ENCODE measurements at regions not wholly inside any gene's neighbourhood (a gene's known extent, or its start where the extent isn't known, plus 50 kb on each side); places are given as distances from the start of the nearest gene placed in this dataset.

DNA sequence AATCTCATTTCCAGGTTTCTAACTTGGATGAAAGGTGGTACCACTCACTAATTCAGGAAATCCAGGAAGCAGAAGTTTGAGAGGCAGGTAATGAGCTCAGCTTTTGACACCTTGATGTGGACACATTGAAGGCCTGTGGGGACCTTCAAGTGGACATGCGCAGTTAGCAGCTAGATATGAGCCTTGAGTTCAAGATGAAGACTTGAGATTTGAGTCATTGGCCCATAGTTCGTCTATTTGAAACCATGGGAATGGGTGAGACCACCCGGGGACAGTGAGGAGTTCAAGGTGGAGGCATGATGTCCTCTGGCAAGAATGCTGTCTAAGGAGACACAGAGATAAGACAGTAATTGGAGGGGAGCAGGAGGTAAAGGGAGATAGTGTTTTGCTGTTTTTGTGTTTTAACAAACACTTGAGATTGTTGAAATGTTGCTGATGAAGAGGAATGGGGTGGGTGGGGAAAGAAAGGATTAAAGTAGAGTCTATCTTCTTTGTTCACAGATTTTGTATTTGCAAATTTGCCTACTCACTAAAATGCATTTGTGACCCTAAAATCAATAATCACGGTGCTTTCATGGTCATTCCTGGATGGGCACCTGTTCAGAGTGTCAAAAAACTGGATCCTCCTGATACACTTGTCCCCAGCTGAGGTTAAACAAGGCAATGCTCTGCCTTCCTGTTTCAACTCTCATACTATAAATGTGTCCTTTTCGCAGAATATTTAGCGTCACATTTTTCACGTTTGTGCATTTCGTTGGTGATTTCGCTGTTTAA, 69.5 kb upstream of the PLXNC1 start:
- no TSS peak for BruUV-seq (replicated peaks)
- DNase-seq (ENCODE audit: unreplicated experiment): no peak
- Mint-ChIP-seq H3K27ac (ENCODE audit: low read depth, unreplicated experiment) (peak overlapping the region; percentile 11), H3K27me3 (ENCODE audit: insufficient read depth, unreplicated experiment) (no peaks in the 10 kb centered on the region), H3K4me1 (ENCODE audit: insufficient read depth, unreplicated experiment) (peaks cover 23% of the 10 kb centered on the region), H3K9me3 (ENCODE audit: unreplicated experiment) (peaks cover 7% of the 10 kb centered on the region), H3K4me3 (ENCODE audit: unreplicated experiment) (no peak overlapping the region), H3K36me3 (ENCODE audit: insufficient read depth, unreplicated experiment) (no peaks in the 10 kb centered on the region)
- ChIA-PET CTCF (interaction anchor here (0.7 to 5.4 kb wide), 4 partner anchors 12 to 513 kb away, joined by 3 to 96 read pairs (median 4); no protein-coding TSS in a partner anchor), POLR2A (interaction anchor here (0.5 kb wide), 1 partner anchor 1933 kb away, joined by 3 read pairs; no protein-coding TSS in a partner anchor)
- TF ChIP-seq, protein P1, sequence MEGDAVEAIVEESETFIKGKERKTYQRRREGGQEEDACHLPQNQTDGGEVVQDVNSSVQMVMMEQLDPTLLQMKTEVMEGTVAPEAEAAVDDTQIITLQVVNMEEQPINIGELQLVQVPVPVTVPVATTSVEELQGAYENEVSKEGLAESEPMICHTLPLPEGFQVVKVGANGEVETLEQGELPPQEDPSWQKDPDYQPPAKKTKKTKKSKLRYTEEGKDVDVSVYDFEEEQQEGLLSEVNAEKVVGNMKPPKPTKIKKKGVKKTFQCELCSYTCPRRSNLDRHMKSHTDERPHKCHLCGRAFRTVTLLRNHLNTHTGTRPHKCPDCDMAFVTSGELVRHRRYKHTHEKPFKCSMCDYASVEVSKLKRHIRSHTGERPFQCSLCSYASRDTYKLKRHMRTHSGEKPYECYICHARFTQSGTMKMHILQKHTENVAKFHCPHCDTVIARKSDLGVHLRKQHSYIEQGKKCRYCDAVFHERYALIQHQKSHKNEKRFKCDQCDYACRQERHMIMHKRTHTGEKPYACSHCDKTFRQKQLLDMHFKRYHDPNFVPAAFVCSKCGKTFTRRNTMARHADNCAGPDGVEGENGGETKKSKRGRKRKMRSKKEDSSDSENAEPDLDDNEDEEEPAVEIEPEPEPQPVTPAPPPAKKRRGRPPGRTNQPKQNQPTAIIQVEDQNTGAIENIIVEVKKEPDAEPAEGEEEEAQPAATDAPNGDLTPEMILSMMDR (IDR thresholded peaks at IDR 0.05; ENCODE audit: unreplicated experiment): no peak
- intact Hi-C loops (cut with micrococcal nuclease): loop anchor here (10.0 kb wide), 1 partner anchor 244 kb away; no protein-coding TSS in a partner anchor

DNA sequence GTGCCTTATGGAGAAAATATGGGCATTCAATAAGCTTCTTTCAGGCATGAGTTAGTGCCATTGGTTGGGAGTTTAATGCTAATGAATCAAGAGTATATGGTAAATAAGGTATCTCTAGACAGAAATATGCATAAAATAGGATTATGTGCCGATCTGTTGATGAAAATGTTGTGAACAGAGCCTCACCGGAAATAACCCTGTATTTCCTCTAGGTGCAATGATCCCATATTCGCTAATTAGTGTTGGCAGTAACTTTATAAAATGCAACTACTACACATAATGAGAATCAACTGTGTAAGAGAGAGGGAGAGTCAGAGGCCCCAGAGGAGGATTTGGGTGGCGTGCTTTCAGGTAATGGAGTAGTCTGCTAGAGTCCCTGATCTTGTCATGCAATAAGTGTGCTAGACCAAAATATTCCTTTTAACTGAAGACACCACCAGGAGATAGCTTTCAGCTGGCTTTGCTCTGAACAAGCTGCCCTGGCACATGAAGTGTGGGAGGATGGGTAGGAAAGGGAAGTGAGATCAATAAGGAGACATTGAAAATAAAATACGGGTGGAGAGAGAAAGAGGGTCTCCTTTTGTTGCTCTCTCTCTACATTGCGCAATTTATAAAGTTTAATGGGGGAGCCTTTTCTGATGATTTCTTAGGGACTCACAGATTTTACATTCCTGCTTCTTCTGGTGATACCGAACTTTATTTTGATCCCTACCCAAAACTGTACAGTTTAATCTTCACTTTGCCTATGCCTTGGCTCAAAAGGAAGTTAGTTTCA, 68.6 kb upstream of the PLXNC1 start:
- Mint-ChIP-seq H3K36me3 (ENCODE audit: insufficient read depth, unreplicated experiment) (no peaks in the 10 kb centered on the region), H3K27me3 (ENCODE audit: insufficient read depth, unreplicated experiment) (no peaks in the 10 kb centered on the region), H3K9me3 (ENCODE audit: unreplicated experiment) (peaks cover 7% of the 10 kb centered on the region), H3K4me1 (ENCODE audit: insufficient read depth, unreplicated experiment) (peaks cover 15% of the 10 kb centered on the region), H3K27ac (ENCODE audit: low read depth, unreplicated experiment) (no peak overlapping the region), H3K4me3 (ENCODE audit: unreplicated experiment) (no peak overlapping the region)
- intact Hi-C loops (cut with micrococcal nuclease): loop anchor here (10.0 kb wide), 1 partner anchor 245 kb away; no protein-coding TSS in a partner anchor
- TF ChIP-seq, protein P1 (IDR thresholded peaks at IDR 0.05; ENCODE audit: unreplicated experiment): no peak
- ChIA-PET CTCF (interaction anchor here (0.6 to 5.4 kb wide), 2 partner anchors 22 to 322 kb away, joined by 3 to 96 read pairs; no protein-coding TSS in a partner anchor), POLR2A (no interaction called here)
- no peak for DNase-seq (ENCODE audit: unreplicated experiment)
- no TSS peak for BruUV-seq (replicated peaks)

DNA sequence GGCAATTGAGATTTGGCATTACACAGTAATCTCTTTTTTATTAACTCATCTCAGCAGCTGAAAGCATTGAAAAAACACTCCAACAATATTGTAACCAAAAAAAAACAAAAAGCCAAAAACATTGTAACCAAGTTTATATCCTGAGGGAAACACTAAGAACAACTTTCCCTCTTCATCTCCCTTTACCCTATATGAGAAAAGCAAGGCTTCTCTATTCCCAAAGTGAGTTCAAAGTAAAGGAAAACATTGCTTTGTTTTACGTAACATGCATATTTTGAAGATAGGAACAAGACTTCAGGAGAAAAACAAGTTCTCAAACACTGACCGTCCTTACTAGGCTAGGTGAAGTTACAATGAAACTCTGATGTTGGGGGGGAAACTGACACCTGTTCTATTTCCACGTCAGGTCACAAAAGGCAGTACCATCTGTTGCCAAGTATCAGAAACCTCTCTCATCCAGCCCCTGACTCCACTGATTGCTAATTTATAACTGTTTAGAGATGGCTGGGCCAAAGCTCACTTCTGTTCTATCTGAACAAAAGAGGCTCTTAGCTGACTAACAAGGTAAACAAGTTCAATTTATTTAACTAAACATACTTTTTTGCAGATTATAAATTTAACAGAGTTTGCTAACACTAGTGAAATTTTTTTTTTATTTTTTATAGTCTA, 67.9 kb upstream of the PLXNC1 start:
- no peak overlapping the region for H3K27ac Mint-ChIP-seq (ENCODE audit: low read depth, unreplicated experiment)
- no TSS peak for BruUV-seq (replicated peaks)
- peaks cover 7% of the 10 kb centered on the region for H3K9me3 Mint-ChIP-seq (ENCODE audit: unreplicated experiment)
- H3K36me3 Mint-ChIP-seq (ENCODE audit: insufficient read depth, unreplicated experiment): no peaks in the 10 kb centered on the region
- DNase-seq (ENCODE audit: unreplicated experiment): no peak
- intact Hi-C loops (cut with micrococcal nuclease): no loop called here
- H3K4me1 Mint-ChIP-seq (ENCODE audit: insufficient read depth, unreplicated experiment): peaks cover 9% of the 10 kb centered on the region
- H3K27me3 Mint-ChIP-seq (ENCODE audit: insufficient read depth, unreplicated experiment): no peaks in the 10 kb centered on the region
- ChIA-PET CTCF (interaction anchor here (0.6 to 0.7 kb wide), 2 partner anchors 323 to 339 kb away, joined by 3 to 4 read pairs; no protein-coding TSS in a partner anchor), POLR2A (no interaction called here)
- no peak overlapping the region for H3K4me3 Mint-ChIP-seq (ENCODE audit: unreplicated experiment)
- TF ChIP-seq, protein P1 (IDR thresholded peaks at IDR 0.05; ENCODE audit: unreplicated experiment): no peak

DNA sequence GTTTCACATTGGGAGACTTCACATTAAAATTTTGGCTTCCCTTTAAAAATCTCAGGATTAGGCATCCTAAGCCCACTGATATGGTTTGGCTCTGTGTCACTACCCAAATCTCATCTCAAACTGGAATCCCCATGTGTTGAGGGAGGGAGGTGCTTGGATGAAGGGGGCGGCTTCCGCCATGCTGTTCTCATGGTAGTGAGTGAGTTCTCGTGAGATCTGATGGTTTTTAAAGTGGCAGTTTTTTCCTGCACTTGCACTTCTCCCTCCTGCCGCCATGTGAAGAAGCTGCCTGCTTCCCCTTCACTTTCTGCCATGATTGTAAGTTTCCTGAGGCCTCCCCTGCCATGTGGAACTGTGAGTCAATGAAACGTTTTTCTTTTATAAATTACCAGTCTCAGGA, 65.7 kb upstream of the PLXNC1 start:
- ChIA-PET CTCF (no interaction called here), POLR2A (no interaction called here)
- DNase-seq (ENCODE audit: unreplicated experiment): no peak
- H3K27ac Mint-ChIP-seq (ENCODE audit: low read depth, unreplicated experiment): no peak overlapping the region
- peaks cover 7% of the 10 kb centered on the region for H3K9me3 Mint-ChIP-seq (ENCODE audit: unreplicated experiment)
- no peak overlapping the region for H3K4me3 Mint-ChIP-seq (ENCODE audit: unreplicated experiment)
- H3K36me3 Mint-ChIP-seq (ENCODE audit: insufficient read depth, unreplicated experiment): no peaks in the 10 kb centered on the region
- no TSS peak for BruUV-seq (replicated peaks)
- TF ChIP-seq, protein P1 (IDR thresholded peaks at IDR 0.05; ENCODE audit: unreplicated experiment): no peak
- H3K27me3 Mint-ChIP-seq (ENCODE audit: insufficient read depth, unreplicated experiment): no peaks in the 10 kb centered on the region
- H3K4me1 Mint-ChIP-seq (ENCODE audit: insufficient read depth, unreplicated experiment): peaks cover 9% of the 10 kb centered on the region
- intact Hi-C loops (cut with micrococcal nuclease): no loop called here

All from MCF 10A (cell line).